HCT116 (cell line): ENCODE measurements at regions not wholly inside any gene's neighbourhood (a gene's known extent, or its start where the extent isn't known, plus 50 kb on each side); places are given as distances from the start of the nearest gene placed in this dataset.

Experiments used
- ATAC-seq: fragments of 200-7000 bp; cut with Tn5 transposase; 2 replicates; pipeline ENCODE4 v1.9.1; 2020; ENCODE audit warnings: mild to moderate bottlenecking, moderate library complexity
- BruUV-seq: library from RNA; stranded (reverse); fragments of 400-500 nt; replicated peaks from 2 replicates; lab custom pipeline; 2021; lab: Mats Ljungman, UMichigan
- CTCF ChIA-PET: fragments of 300-600 bp; sonication (Branson Sonifier 250); formaldehyde crosslinking; loops from one replicate; lab custom pipeline; 2021; ENCODE audit warnings: antibody characterized with exemption; lab: Charles Lee
- POLR2A ChIA-PET: fragments of 300-600, 350-600 bp; sonication (Branson Sonifier 250); formaldehyde crosslinking; loops from one replicate; lab custom pipeline; 2021; ENCODE audit warnings: antibody characterized with exemption; lab: Charles Lee
- RAD21 ChIA-PET, 2 experiments: fragments of 300-600 bp; sonication (Branson Sonifier 250); formaldehyde crosslinking; loops; one replicate each; lab custom pipeline; 2023; ENCODE audit warnings: low total read pairs in 2 of 2; ENCODE audit not compliant: uncharacterized antibody in 2 of 2, unreplicated experiment in 2 of 2, low non-redundant PET in 1 of 2; lab: Charles Lee
- DNase-seq: peaks from one replicate; pipeline ENCODE4 v3.0.0-alpha.2; 2010; ENCODE audit warnings: low read depth, low spot score
- H2AFZ ChIP-seq: fragments of 200-600 bp; shearing (Covaris generic), sonication (generic); 2 replicates; pipeline ENCODE4 v1.6.1; 2017; ENCODE audit warnings: low read depth, mixed run types, mixed read lengths, antibody characterized with exemption, low read length; ENCODE audit not compliant: poor library complexity, severe bottlenecking
- H3K27ac ChIP-seq: 2 replicates; pipeline ENCODE4 v1.5.1; 2012; ENCODE audit warnings: low read depth, low read length
- H3K27me3 ChIP-seq: fragments of 200-600 bp; sonication (generic); 2 replicates; pipeline ENCODE4 v1.6.1; 2016; ENCODE audit warnings: mixed run types, low read length, mixed read lengths; ENCODE audit not compliant: insufficient read depth
- H3K36me3 ChIP-seq, 2 experiments: fragments of 200-500 bp in 1 of 2; fragments of 200-600 bp in 1 of 2; sonication (Bioruptor generic) in 1 of 2; sonication (generic) in 1 of 2; 2 replicates each; pipeline versions ENCODE4 v1.5.1 to v1.6.1; 2014 to 2016; ENCODE audit warnings: low read length in 2 of 2, inconsistent platforms in 1 of 2, mixed read lengths in 1 of 2, mixed run types in 1 of 2; ENCODE audit not compliant: insufficient read depth in 2 of 2, control insufficient read depth in 1 of 2
- H3K4me1 ChIP-seq, 2 experiments: fragments of 200-600 bp in 1 of 2; sonication (generic) in 1 of 2; 2 replicates each; pipeline versions ENCODE4 v1.5.1 to v1.6.1; 2012 to 2017; ENCODE audit warnings: low read length in 2 of 2, inconsistent platforms in 1 of 2, mild to moderate bottlenecking in 1 of 2, mixed read lengths in 1 of 2, mixed run types in 1 of 2, moderate library complexity in 1 of 2; ENCODE audit not compliant: insufficient read depth in 2 of 2, control insufficient read depth in 1 of 2
- H3K4me2 ChIP-seq: fragments of 200-600 bp; sonication (generic); 2 replicates; pipeline ENCODE4 v1.6.1; 2017; ENCODE audit warnings: mixed run types, low read length, mixed read lengths
- H3K4me3 ChIP-seq, 2 experiments: fragments of 200-600 bp in 1 of 2; sonication (generic) in 1 of 2; replicated peaks in 1 of 2; 2 replicates each; pipeline ENCODE4 v1.5.1; 2011 to 2016; ENCODE audit warnings: low read length in 2 of 2, control low read depth in 1 of 2, low read depth in 1 of 2, mild to moderate bottlenecking in 1 of 2, mixed read lengths in 1 of 2, mixed run types in 1 of 2
- H3K79me2 ChIP-seq: fragments of 200-600 bp; sonication (generic); 2 replicates; pipeline ENCODE4 v1.6.1; 2017; ENCODE audit warnings: mild to moderate bottlenecking, mixed run types, low read length, moderate library complexity, mixed read lengths; ENCODE audit not compliant: insufficient read depth
- H3K9ac ChIP-seq: fragments of 200-600 bp; sonication (generic); 2 replicates; pipeline ENCODE4 v1.6.1; 2016; ENCODE audit warnings: low read length, mixed read lengths
- H3K9me2 ChIP-seq: fragments of 200-600 bp; sonication (generic), shearing (Covaris generic); 2 replicates; pipeline ENCODE4 v1.6.1; 2017; ENCODE audit warnings: mixed run types, mild to moderate bottlenecking, moderate library complexity; ENCODE audit not compliant: insufficient read depth
- H3K9me3 ChIP-seq, 2 experiments: fragments of 200-500 bp in 1 of 2; fragments of 200-600 bp in 1 of 2; sonication (Bioruptor generic) in 1 of 2; sonication (generic) in 1 of 2; 2 replicates each; pipeline ENCODE4 v1.6.1; 2014 to 2017; ENCODE audit warnings: low read length in 2 of 2, mixed read lengths in 2 of 2, inconsistent platforms in 1 of 2, low read depth in 1 of 2, mild to moderate bottlenecking in 1 of 2, mixed run types in 1 of 2, moderate library complexity in 1 of 2; ENCODE audit not compliant: control insufficient read depth in 1 of 2, insufficient read depth in 1 of 2
- H4K20me1 ChIP-seq: fragments of 200-600 bp; sonication (generic), shearing (Covaris generic); 2 replicates; pipeline ENCODE4 v1.6.1; 2017; ENCODE audit warnings: mixed run types, mild to moderate bottlenecking, moderate library complexity; ENCODE audit not compliant: insufficient read depth
- CBX3 ChIP-seq: IDR thresholded peaks from 2 replicates; pipeline ENCODE4 v1.6.1; 2012; ENCODE audit warnings: low read depth
- CEBPB ChIP-seq: IDR thresholded peaks from 2 replicates; pipeline ENCODE4 v1.6.1; 2012; ENCODE audit warnings: low read depth
- EGR1 ChIP-seq: IDR thresholded peaks from 2 replicates; pipeline ENCODE4 v1.6.1; 2012; ENCODE audit warnings: low read depth
- ELF1 ChIP-seq: IDR thresholded peaks from 2 replicates; pipeline ENCODE4 v1.6.1; 2012; ENCODE audit warnings: low read depth, borderline replicate concordance
- EZH2 ChIP-seq: fragments of 200-600 bp; sonication (generic); IDR thresholded peaks from 2 replicates; pipeline ENCODE4 v1.6.1; 2017; ENCODE audit warnings: antibody characterized with exemption, mixed run types
- EZH2phosphoT487 ChIP-seq: fragments of 200-600 bp; IDR thresholded peaks from 2 replicates; pipeline ENCODE4 v1.6.1; 2018; ENCODE audit warnings: antibody characterized with exemption, borderline replicate concordance
- FOSL1 ChIP-seq: IDR thresholded peaks from 2 replicates; pipeline ENCODE4 v1.6.1; 2012; ENCODE audit warnings: low read depth
- POLR2A ChIP-seq: IDR thresholded peaks from 2 replicates; pipeline ENCODE4 v1.7.0; 2011; ENCODE audit warnings: borderline replicate concordance; ENCODE audit not compliant: insufficient read depth, insufficient read length; ENCODE audit errors: extremely low read depth
- POLR2AphosphoS5 ChIP-seq: IDR thresholded peaks from 2 replicates; pipeline ENCODE4 v1.6.1; 2011; ENCODE audit warnings: mild to moderate bottlenecking, low read depth, low read length, moderate library complexity
- SIN3A ChIP-seq: IDR thresholded peaks from 2 replicates; pipeline ENCODE4 v1.6.1; 2012; ENCODE audit warnings: low read depth
- SP1 ChIP-seq: IDR thresholded peaks from 2 replicates; pipeline ENCODE4 v1.6.1; 2012; ENCODE audit warnings: low read depth
- SRF ChIP-seq: IDR thresholded peaks from 2 replicates; pipeline ENCODE4 v1.6.1; 2012; ENCODE audit warnings: low read depth
- TCF7L2 ChIP-seq: IDR thresholded peaks from 2 replicates; pipeline ENCODE4 v1.7.0; 2011; ENCODE audit warnings: borderline replicate concordance, inconsistent platforms; ENCODE audit not compliant: insufficient read depth, insufficient read length; ENCODE audit errors: extremely low read depth
- YY1 ChIP-seq: IDR thresholded peaks from 2 replicates; pipeline ENCODE4 v1.6.1; 2011; ENCODE audit warnings: low read length, low read depth, moderate library complexity, mild to moderate bottlenecking; ENCODE audit not compliant: insufficient replicate concordance; ENCODE audit errors: extremely low read depth
- ZFX ChIP-seq: fragments of 450-650 bp; IDR thresholded peaks from 2 replicates; pipeline ENCODE4 v1.6.1; 2017
- ZNF274 ChIP-seq: fragments of 200-500 bp; sonication (Bioruptor generic); IDR thresholded peaks from 2 replicates; pipeline ENCODE4 v1.6.1; 2014; ENCODE audit warnings: mild to moderate bottlenecking, low read depth, low read length, inconsistent platforms
- intact Hi-C: fragments of 100-400 bp; cut with micrococcal nuclease; formaldehyde crosslinking; loops from 2 replicates; pipeline ENCODE4 v1.10.0; 2022
- TF ChIP-seq, protein P1 (sequence below): IDR thresholded peaks from 2 replicates; pipeline ENCODE4 v1.6.1; 2012; ENCODE audit warnings: low read depth
- TF ChIP-seq, protein P2 (sequence below): IDR thresholded peaks from 2 replicates; pipeline ENCODE4 v1.6.1; 2012
- TF ChIP-seq, protein P3 (sequence below): IDR thresholded peaks from 2 replicates; pipeline ENCODE4 v1.6.1; 2011; ENCODE audit warnings: mild to moderate bottlenecking, low read length, moderate library complexity; ENCODE audit not compliant: insufficient replicate concordance; ENCODE audit errors: extremely low read depth
- TF ChIP-seq, protein P4 (sequence below), 3 experiments: fragments of 200-600 bp in 1 of 3; sonication (generic) in 1 of 3; IDR thresholded peaks in 2 of 3; conservative IDR thresholded peaks in 1 of 3; 2 replicates each; pipeline ENCODE4 v1.5.1; 2012 to 2017; ENCODE audit warnings: low read depth in 2 of 3, low read length in 2 of 3, antibody characterized with exemption in 1 of 3, borderline replicate concordance in 1 of 3, control low read depth in 1 of 3, mild to moderate bottlenecking in 1 of 3, mixed read lengths in 1 of 3, mixed run types in 1 of 3, moderate library complexity in 1 of 3; ENCODE audit not compliant: insufficient read depth in 1 of 3

DNA sequence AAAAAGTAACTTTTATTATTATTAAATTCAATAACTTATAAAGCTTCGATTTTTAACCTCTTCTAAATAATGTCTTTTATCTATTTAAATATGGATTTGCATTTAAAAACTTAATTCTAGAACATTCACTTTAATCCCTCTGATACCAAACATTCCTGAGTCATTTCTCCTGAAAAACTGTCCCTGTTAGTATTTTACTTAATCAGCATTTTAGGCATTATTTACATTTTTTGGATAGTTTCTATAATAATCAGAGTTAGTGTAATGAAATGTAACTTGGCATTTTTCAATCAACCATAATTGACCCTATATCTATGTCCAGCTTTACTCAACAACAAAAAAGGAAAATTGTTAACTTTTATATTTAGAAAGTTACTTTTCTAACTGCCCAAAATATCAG, 428.1 kb downstream of the PCDH17 start:
- intact Hi-C loops, result no loop called here

More for the DNA sequence above, 428.1 kb downstream of the PCDH17 start:
- TF ChIP-seq ZNF274 (no peak), EZH2phosphoT487 (no peak), EZH2 (no peak), POLR2A (no peak), POLR2AphosphoS5 (no peak), SP1 (no peak), CEBPB (no peak), TCF7L2 (no peak), ELF1 (no peak), ZFX (no peak), FOSL1 (no peak), SIN3A (no peak), SRF (no peak), EGR1 (no peak), CBX3 (no peak), YY1 (no peak)
- TF ChIP-seq, protein P1, sequence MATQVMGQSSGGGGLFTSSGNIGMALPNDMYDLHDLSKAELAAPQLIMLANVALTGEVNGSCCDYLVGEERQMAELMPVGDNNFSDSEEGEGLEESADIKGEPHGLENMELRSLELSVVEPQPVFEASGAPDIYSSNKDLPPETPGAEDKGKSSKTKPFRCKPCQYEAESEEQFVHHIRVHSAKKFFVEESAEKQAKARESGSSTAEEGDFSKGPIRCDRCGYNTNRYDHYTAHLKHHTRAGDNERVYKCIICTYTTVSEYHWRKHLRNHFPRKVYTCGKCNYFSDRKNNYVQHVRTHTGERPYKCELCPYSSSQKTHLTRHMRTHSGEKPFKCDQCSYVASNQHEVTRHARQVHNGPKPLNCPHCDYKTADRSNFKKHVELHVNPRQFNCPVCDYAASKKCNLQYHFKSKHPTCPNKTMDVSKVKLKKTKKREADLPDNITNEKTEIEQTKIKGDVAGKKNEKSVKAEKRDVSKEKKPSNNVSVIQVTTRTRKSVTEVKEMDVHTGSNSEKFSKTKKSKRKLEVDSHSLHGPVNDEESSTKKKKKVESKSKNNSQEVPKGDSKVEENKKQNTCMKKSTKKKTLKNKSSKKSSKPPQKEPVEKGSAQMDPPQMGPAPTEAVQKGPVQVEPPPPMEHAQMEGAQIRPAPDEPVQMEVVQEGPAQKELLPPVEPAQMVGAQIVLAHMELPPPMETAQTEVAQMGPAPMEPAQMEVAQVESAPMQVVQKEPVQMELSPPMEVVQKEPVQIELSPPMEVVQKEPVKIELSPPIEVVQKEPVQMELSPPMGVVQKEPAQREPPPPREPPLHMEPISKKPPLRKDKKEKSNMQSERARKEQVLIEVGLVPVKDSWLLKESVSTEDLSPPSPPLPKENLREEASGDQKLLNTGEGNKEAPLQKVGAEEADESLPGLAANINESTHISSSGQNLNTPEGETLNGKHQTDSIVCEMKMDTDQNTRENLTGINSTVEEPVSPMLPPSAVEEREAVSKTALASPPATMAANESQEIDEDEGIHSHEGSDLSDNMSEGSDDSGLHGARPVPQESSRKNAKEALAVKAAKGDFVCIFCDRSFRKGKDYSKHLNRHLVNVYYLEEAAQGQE, result no peak
- TF ChIP-seq, protein P2, sequence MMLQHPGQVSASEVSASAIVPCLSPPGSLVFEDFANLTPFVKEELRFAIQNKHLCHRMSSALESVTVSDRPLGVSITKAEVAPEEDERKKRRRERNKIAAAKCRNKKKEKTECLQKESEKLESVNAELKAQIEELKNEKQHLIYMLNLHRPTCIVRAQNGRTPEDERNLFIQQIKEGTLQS, result no peak
- TF ChIP-seq, protein P3, sequence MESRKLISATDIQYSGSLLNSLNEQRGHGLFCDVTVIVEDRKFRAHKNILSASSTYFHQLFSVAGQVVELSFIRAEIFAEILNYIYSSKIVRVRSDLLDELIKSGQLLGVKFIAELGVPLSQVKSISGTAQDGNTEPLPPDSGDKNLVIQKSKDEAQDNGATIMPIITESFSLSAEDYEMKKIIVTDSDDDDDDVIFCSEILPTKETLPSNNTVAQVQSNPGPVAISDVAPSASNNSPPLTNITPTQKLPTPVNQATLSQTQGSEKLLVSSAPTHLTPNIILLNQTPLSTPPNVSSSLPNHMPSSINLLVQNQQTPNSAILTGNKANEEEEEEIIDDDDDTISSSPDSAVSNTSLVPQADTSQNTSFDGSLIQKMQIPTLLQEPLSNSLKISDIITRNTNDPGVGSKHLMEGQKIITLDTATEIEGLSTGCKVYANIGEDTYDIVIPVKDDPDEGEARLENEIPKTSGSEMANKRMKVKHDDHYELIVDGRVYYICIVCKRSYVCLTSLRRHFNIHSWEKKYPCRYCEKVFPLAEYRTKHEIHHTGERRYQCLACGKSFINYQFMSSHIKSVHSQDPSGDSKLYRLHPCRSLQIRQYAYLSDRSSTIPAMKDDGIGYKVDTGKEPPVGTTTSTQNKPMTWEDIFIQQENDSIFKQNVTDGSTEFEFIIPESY, result no peak
- TF ChIP-seq, protein P4, sequence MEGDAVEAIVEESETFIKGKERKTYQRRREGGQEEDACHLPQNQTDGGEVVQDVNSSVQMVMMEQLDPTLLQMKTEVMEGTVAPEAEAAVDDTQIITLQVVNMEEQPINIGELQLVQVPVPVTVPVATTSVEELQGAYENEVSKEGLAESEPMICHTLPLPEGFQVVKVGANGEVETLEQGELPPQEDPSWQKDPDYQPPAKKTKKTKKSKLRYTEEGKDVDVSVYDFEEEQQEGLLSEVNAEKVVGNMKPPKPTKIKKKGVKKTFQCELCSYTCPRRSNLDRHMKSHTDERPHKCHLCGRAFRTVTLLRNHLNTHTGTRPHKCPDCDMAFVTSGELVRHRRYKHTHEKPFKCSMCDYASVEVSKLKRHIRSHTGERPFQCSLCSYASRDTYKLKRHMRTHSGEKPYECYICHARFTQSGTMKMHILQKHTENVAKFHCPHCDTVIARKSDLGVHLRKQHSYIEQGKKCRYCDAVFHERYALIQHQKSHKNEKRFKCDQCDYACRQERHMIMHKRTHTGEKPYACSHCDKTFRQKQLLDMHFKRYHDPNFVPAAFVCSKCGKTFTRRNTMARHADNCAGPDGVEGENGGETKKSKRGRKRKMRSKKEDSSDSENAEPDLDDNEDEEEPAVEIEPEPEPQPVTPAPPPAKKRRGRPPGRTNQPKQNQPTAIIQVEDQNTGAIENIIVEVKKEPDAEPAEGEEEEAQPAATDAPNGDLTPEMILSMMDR (IDR thresholded peaks at IDR 0.05 in 2 of 3, conservative IDR thresholded peaks at IDR 0.05 in 1 of 3; ENCODE audit: borderline replicate concordance in 1 of 3, insufficient read depth in 1 of 3, low read depth in 2 of 3, low read length in 2 of 3), result no peak
- H3K9me2 ChIP-seq, result no peaks in the 10 kb centered on the region
- no peak for DNase-seq
- H3K9me3 ChIP-seq, result peaks cover 32 to 41% of the 10 kb centered on the region in 2 experiments
- CTCF ChIA-PET, result no interaction called here
- no peaks in the 10 kb centered on the region for H3K36me3 ChIP-seq
- H3K79me2 ChIP-seq, result no peaks in the 10 kb centered on the region
- no TSS peak for BruUV-seq
- H3K9ac ChIP-seq, result no peak overlapping the region
- H3K4me2 ChIP-seq, result no peak overlapping the region
- H2AFZ ChIP-seq, result no peak overlapping the region
- RAD21 ChIA-PET, result no interaction called here
- POLR2A ChIA-PET, result no interaction called here
- no peaks in the 10 kb centered on the region for H3K27me3 ChIP-seq
- no peaks in the 10 kb centered on the region for H3K4me1 ChIP-seq
- no peak overlapping the region for H3K4me3 ChIP-seq
- ATAC-seq, result no peak
- H4K20me1 ChIP-seq, result no peaks in the 10 kb centered on the region
- no peak overlapping the region for H3K27ac ChIP-seq
